GM19099 (cell line): ENCODE measurements at regions not wholly inside any gene's neighbourhood (a gene's known extent, or its start where the extent isn't known, plus 50 kb on each side); places are given as distances from the start of the nearest gene placed in this dataset.

ENCODE experiments used
- POLR2A ChIP-seq: IDR thresholded peaks from 3 replicates; pipeline ENCODE4 v1.6.1; 2011; ENCODE audit warnings: low read depth; ENCODE audit not compliant: insufficient read length; ENCODE audit errors: extremely low read depth

GRCh38 chr7:131223151-131223550 is 104.5 kb upstream of the MKLN1 start:
- no peak for TF ChIP-seq POLR2A

GRCh38 chr7:131224996-131225395 is 102.7 kb upstream of the MKLN1 start:
- TF ChIP-seq POLR2A, result no peak

GRCh38 chr7:131225619-131226513 is 101.8 kb upstream of the MKLN1 start:
- no peak for TF ChIP-seq POLR2A

GRCh38 chr7:131226514-131226865 is 101.2 kb upstream of the MKLN1 start:
- TF ChIP-seq POLR2A, result no peak

- TF ChIP-seq POLR2A, result no peak
These were observed 96.1 kb upstream of the MKLN1 start for GRCh38 chr7:131231381-131232220.

- no peak for TF ChIP-seq POLR2A
These were observed 94.9 kb upstream of the MKLN1 start for GRCh38 chr7:131232768-131233167.

- TF ChIP-seq POLR2A, result no peak
These were observed 94.5 kb upstream of the MKLN1 start for GRCh38 chr7:131233193-131233592.

- no peak for TF ChIP-seq POLR2A
These were observed 92.8 kb upstream of the MKLN1 start for GRCh38 chr7:131234719-131235488.

- TF ChIP-seq POLR2A, result no peak
These were observed 92.0 kb upstream of the MKLN1 start for GRCh38 chr7:131235489-131236317.

GRCh38 chr7:131236318-131236672 is 91.4 kb upstream of the MKLN1 start:
- TF ChIP-seq POLR2A, result no peak

- no peak for TF ChIP-seq POLR2A
These were observed 89.2 kb upstream of the MKLN1 start for GRCh38 chr7:131238347-131238931.

GRCh38 chr7:131241386-131241785 is 86.3 kb upstream of the MKLN1 start:
- TF ChIP-seq POLR2A, result no peak

- TF ChIP-seq POLR2A, result no peak
These were observed 85.5 kb upstream of the MKLN1 start for GRCh38 chr7:131242123-131242650.

GRCh38 chr7:131244259-131244852 is 83.3 kb upstream of the MKLN1 start:
- no peak for TF ChIP-seq POLR2A

- TF ChIP-seq POLR2A, result no peak
These were observed 78.7 kb upstream of the MKLN1 start for GRCh38 chr7:131249003-131249402.
